GM19238 (cell line): ENCODE measurements at regions not wholly inside any gene's neighbourhood (a gene's known extent, or its start where the extent isn't known, plus 50 kb on each side); places are given as distances from the start of the nearest gene placed in this dataset.
"Not testable (repeated sequence)": the region's sequence is repeated elsewhere in the genome, so short reads cannot be mapped to it uniquely, and the experiment has no call there.

Source experiments
- DNase-seq: peaks from one replicate; pipeline ENCODE4 v3.0.0; 2011; ENCODE audit warnings: low spot score; ENCODE audit not compliant: insufficient read length

DNA sequence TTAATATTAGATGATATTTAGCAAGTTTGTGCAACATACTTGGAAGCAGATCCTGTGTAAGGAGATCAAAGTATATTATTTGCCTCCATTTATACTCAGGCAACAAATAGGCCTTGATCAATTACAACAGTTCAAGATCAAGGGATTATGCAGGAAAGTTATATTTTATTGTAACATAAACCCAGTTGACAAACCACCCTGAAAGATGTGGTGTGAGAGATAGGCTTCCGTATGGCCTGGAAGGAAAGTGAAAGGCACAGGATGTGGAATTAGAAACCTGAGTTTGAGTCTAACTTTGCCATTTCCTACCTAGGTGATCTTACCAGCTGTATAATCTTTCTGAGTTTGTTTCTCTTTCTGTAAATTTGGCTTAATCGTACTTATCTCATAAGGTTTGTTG is 284.1 kb downstream of the BMP4 start:
- DNase-seq = no peak

DNA sequence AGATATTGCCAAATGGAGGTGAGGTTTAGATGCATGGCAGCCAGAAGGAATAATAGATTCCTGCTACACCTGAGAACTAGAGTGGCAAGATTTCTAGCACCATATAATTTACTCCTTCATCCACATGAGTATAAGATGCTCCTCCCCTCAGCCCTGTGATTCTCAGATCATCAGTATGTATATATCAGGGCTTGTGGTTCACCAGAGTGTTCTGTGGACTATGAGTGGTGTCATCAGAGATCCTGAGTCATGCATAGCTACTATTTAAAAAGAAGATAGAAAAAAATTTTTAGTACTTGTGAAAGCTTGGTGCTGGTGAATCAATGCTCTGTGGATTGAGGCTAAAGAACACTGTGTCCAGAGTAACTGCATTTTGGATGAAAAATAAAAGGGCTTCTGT is 285.9 kb downstream of the BMP4 start:
- DNase-seq = no peak

DNA sequence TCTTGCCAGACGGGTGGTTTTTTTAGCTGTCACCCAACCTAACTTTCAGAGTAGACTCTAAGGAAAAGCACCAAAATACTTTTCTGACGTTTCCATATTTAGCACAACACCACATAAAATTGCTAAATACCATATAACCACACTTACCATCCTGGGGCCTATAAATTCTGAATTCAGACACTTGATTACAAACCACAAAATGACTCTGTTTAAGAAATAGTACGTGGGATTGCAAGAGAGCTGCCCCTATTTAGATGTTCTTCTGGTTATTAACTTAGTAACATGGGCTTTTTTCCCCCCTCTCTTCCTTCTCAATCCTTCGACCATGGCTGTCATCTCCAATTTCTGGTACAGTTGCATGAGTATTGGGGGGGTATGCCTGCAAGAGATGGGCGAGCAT is 287.7 kb downstream of the BMP4 start:
- no peak for DNase-seq

DNA sequence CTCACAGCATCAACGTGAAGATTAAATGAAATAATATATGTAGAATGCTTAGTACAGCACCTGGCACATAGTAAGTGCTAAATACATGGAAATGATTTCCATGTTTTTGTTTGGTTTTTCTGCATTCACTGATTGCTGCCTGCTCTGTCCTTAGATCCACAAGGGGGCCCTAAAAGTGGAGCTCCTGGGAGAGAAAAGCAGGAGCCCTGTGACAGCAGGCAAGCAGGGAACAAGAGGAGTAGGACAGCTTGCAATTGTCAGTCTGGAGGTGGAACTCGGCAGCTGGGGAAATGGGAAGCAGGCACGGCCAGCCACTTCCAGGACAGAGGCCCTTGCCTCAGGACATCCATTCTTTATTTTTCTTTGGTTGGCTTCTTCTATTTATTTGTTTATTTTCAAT is 292.9 kb downstream of the BMP4 start:
- DNase-seq = no peak

DNA sequence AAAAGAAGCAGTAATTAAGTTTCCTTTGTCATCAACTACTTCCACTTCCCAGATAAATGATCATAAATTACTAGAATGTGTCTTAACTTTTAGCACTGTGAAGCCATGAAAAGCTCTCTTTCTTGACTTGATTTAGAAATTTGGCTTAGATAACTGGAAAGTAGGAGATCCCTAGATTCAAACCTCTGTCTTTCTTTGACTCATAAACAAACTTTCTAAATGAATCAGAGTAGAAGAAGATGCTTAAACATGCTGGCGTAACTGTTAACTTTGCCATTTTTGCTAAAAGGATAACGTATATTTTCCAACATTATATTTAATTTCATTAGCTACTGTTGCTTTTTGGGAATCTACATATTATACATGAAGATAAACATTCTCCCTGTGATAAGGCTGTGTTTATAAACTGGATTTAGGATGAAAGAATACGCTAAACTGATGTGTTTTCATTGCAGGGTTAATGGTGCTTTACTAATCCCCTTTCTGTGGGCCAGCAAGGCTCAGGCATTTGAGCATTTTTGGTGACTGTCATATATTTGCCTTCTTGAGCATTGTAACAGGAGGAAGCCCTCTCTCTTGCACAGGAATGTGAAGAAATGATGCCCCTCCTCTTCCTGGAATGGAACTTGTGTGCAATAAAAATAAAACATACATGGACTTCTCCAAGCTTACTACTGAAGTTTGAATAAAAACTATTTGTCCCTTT is 301.4 kb downstream of the BMP4 start:
- no peak for DNase-seq

DNA sequence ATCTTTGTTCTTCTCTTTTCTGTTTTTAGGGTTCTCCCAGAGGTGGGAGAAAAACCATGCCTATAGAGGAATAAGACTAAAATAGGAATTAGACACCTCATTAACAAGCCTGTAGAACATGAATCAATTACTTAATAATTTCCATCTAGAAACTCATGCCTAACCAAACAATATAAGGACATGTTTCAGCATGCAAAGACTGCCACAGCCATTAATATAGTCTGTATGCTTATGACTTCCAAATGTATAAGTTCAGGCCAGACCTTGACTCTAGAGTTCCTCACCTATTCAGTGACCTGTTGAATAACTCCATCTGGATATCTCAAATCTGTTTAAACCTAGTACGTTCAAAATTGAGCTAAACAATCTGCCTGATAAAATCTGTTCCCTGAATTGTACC is 304.6 kb downstream of the BMP4 start:
- DNase-seq = no peak

DNA sequence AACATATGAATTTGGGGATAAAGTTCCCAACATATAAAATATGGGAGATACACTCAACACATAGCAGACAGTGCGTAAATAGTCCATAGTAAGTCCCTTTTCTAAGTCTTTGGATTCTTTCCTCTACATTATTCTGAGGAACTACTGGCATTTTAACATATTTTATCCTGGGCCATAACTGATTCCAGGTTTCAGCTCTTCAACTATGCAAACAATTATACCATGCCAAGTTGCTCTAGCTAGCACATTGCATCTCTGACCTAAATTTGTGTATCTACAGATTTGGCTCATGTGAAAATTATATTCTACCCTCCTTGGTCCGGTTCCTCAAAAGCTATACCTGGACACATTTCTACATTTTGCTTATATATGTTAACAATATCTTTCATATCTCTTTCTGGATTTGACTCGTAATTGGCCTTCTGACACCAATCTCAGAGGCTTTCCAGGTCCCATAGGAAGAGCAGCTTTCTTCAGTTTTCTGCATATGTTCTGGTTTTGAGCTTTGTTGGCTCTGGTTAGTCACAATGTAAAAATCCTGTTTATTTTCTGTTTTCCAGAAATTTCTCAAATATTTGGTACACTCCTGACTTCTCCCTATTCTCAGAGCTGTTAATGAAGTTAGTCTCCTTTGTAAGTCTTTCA is 305.4 kb downstream of the BMP4 start:
- DNase-seq = no peak

DNA sequence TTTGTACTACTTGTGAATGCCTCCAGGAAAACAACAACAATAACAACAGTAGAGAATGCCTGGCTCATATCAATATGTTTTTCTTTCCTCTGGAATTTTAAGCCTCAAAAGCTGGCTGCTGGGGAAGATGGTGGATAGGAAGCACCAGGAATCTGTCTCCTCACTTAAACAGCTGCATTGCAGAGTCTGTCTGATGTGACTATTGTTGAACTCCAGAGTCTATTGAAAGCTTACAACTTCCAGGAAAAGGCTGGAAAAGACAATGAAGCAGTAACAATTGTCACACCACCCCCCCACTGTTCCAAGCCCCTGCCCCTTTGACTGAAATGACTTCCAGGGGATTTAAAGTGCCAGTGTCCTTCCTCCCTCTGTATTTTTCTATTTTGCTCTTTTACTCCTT is 309.7 kb downstream of the BMP4 start:
- no peak for DNase-seq

DNA sequence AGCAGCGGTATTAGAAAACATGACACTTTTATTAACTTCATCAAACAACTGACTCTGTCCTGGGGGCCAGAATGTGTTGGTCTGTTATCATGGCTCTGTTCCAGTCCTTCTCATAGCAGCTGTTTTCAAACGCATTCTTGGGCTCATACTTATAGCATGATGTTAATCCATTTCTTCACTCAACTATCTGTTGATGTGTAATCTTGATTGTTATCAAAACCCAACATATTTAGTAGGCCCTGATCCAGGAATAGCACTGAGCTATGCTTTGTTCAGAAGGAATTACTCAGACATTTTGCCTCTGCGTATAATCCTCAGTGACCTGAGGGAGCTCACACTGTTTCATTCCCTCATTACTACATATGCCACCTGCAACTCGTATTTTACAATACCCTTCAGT is 315.9 kb downstream of the BMP4 start:
- DNase-seq = no peak

DNA sequence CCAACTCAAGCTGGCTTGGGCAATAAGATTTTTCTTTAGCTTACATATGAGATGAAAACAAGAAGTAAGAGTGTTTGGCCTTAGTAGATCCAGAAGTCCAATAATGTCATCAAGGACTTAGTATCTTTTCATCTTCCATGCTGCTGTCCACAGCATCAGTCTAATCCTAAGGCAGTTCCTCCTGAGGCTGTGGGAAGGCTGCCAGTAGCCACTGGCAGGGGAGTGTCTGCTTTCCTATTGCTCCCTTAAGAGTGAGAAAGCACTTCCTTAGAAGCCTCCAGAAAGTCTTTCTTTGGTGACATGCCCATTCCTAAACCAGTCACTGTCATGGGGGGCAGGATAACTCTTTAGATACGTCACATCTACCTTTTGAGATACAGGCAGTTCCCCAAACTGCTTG is 317.7 kb downstream of the BMP4 start:
- DNase-seq = no peak

DNA sequence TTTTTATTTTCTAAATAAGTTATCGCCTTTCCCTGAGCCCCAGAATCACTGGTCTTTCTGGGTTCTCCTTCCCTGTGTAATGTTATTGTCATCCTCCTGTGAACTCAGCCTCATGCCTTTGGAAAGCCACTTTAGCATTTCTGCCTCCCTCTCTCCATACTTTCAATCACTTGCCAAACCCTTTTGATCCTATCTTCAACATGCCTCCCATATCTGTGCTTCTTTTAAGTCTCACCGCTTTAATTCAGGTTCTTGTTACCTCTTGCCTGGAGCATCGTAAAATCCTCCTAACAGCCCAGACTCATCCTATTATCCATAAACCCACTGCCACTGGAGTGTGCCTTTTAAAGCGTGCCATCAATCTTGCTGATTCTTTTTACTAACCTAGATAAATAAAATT is 321.8 kb downstream of the BMP4 start:
- DNase-seq = no peak

DNA sequence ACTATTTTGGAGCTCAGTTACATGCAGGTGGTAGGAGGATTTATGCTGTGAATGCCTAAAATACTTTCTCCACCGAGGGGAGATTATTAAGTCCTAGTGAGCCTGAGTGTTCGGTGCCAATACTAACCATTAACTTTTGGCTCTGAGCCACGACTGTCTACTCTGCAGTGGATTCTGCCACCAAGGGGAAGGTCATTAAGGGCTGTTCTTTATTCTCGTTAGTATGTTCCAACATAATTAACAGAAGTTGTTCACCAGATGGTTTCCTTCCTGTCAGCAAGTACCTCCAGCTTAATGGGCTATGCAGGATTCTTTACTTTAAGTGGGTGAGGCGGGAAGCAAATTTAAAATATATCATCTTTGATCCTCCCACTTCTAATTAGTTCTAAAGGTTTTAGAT is 326.3 kb downstream of the BMP4 start:
- no peak for DNase-seq

DNA sequence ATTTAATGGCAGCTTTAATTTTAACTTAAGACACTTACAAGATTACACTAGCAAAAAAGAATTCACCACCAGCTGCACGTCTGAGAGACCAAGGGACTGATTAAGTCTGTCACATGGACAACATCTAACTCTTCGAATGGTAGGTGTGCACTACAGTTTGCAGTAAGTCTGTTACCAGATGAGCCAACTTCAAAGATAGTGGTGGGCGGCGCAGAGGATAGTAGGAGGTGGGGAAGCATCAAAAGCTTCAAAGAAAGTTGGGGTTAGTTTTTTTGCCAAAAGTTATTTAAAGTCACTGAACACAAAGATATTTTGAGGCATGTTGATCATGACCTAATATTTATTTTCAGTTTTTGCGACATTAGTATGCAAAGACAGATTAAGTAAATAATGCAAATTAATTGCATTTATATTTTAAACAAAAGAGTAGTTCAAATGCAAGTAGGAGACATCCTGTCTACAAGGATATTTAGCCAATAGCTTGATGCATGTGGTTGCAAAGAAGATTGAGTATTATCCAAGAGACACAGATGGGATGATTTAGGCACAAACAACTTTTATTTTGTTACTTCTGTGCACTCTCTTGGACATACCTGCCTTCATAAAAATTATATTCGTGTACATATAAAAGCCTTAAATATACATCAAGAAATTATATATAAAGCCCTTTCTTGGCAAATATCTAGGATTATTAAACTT is 327.7 kb downstream of the BMP4 start:
- no peak for DNase-seq

DNA sequence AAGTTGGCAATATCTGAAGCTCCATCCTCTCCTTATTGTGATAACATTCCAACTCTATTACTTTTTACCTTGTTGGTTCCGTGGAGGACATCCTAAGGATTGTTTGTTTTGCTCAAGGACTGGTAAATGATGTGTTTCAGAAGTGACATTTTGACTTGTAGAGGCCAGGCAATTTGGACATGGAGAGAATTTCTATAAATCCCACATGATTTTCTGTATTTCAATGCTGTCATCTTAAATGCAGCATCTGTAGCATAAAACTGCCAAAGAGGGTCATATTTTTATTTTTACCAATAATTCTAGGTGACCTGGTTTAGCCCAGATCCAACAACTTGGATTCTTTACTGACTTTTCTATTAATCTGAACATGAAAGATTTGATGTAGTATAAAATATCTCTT is 328.4 kb downstream of the BMP4 start:
- DNase-seq = no peak

DNA sequence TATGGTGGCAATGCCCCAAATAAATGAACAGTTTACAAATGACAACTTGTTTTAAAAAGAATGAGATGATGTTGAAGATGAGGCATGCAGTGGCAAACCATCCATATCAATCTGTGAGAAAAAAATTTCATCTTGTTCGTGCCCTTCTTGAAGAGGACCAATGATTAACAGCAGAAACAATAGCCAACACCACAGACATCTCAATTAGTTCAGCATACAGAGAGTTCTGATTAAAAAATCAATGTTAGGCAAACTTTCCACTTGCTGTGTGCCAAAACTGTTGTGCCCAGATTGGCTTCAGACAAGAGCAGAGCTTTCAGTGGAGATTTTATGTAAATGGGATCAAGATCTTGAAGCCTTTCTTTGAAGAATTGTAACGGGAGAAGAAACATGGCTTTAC is 329.9 kb downstream of the BMP4 start:
- no peak for DNase-seq

DNA sequence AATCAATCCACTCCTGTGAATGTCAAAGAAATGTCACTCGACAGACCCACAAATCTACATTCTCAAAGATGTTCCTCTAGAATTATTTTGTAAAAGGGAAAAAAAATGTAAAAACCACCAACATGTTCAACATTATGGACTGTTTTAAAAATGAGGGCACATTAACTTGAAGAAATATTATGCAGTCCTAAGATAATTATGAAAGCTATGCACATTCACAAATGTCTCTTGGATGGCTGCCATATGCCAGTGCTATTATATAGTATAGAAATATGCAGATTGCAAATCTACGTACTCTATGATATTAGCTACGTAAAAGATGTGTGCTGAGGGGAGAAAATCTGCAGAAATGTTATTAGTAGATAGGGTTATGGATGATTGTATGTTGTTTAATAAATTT is 334.2 kb downstream of the BMP4 start:
- no peak for DNase-seq

DNA sequence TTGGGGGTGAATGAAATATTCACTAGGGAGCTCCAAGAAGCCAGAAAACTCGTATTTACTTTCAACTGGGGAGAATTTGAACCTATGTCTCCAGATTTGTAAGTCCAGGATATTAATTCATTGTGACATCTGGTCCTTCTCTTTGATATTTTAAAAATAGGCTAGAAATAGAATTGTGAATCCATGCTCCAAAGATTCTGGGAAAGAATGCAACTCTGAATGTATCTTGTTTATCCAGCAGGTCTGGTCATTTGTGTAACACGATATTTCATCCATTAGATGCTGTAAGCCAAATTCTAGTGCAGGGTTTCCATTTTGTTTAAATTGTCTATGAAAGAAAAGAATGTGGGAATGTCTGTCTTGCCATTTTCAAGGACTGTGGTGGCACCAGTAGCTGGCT is 334.7 kb downstream of the BMP4 start:
- no peak for DNase-seq

DNA sequence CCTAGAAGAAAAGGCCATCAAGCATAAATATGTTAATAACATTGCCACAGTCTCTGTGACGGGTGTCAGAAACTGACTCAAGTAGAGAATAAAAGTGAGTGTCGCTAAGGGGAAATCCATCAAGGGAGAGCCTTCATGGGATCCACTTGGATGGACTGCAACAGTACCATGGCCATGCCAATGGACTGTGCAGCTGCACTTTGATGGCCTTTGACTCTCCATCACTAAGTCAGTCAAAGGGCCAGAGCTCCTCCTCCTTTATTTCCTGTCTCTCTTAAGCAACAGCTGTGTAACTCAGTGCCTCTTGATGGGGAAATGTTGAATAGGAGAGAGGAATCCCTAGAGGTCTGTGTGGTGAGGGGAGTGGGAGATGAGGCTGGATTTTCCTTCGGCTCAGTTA is 335.2 kb downstream of the BMP4 start:
- DNase-seq = no peak

DNA sequence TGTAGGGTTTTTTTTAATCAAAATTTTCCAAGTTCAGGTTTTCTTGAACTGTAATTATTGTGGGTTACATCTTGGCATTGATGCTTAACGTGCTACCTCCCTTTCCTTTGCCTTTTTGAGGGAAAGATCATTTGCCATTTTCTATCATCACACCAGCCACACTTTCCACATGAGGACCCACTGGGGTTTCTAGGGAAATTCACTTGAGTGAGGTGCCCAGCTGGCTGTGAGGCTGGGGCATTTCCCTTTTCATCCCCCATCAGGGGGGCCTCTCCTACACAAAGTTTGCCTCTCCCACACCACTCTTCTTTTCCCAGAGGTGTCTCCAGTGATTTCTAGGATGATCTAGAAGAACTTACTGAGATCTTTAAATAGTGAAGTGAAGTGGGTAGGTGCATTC is 335.7 kb downstream of the BMP4 start:
- DNase-seq = no peak

DNA sequence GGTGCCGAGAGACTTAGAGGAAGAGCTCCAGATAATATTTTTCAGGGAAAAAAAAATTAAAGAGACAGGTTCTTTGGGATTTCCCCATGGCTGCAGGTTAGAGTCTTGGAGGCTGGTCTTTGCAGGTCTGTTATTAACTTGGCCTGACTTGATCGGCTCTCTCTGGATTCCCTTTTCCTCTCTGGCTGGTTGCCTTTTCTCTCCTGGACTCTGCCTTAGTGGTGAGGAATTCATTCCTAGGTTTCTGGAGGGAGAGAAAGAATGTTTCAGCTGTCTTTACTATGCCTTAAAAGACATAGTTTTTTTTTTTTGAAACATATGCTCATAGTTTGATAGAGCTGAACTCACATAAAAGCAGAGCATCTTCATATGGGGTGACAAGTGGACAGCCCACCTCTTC is 336.3 kb downstream of the BMP4 start:
- DNase-seq = no peak

DNA sequence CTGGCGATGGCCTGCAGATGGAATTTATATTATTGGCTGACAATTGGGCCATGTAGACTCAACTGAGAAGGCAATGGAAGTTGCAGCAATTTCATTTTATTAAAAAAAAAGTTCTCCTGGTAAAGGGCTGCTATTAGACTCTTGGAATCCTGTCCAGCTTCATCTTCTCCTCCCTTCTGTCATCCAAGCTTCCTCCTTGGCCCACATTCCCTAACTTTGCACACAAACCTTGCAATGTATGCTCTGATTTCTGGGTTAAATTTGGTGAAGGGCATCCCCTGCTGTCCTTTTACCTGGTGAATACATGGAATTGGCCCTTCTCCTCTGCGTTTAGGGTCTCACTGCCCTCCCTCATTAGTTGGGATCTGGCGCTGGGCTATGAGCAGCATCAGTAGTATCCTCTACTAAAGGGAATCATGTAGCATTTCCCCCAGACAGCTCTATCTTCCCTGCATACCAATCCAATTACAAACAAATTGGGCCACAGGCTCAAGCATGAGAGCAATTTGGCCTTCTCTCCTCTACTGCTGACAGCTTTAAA is 336.9 kb downstream of the BMP4 start:
- DNase-seq = no peak

DNA sequence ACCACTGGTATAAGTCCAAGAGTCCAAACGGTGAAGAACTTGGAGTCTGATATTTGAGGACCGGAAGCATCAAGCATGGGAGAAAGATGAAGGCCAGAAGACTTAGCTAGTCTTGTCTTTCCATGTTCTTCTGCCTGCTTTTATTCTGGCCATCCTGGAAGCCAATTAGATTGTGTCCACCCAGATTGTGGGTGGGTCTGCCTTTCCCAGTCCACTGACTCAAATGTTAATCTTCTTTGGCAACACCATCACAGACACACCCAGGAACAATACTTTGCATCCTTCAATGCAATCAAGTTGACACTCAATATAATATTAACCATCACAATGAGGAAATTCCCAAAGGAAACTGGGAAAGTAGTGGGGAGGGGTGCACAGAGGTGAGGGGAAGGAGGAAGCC is 340.1 kb downstream of the BMP4 start:
- DNase-seq = not testable (repeated sequence)

DNA sequence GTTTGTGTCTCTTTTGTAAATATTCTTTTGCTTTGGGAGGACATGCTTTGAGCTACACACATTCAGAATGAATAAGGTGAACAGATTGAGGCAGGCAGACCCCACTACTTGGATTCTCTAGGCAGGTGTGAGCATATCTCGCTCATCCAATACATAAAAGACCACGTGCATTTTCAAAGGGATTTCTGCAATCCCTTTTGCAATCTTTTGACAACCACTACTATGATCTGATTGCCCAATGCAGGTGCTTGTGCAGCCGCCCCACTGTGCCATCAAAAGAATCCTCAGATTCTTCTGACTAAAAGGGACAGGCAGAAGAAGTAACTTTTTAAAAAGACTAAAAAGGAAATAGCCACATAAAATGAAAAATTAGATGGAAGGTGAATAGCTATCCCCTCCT is 341.4 kb downstream of the BMP4 start:
- no peak for DNase-seq
